Mesenchymal stem cell (in vitro differentiated cells and primary cell): ENCODE measurements at regions not wholly inside any gene's neighbourhood (a gene's known extent, or its start where the extent isn't known, plus 50 kb on each side); places are given as distances from the start of the nearest gene placed in this dataset.

Experiments
- DNase-seq: peaks from one replicate; pipeline ENCODE4 v3.0.0-alpha.2; 2013
- H2AFZ ChIP-seq: one replicate; pipeline ENCODE4 v1.6.1; 2013; ENCODE audit warnings: low read depth, mild to moderate bottlenecking, control low read depth, inconsistent platforms, low read length, moderate library complexity
- H2AK5ac ChIP-seq: 2 replicates; pipeline ENCODE4 v1.6.1; 2013; ENCODE audit warnings: low read length, moderate library complexity, mild to moderate bottlenecking, inconsistent platforms; ENCODE audit not compliant: severe bottlenecking
- H2BK120ac ChIP-seq: one replicate; pipeline ENCODE4 v1.6.1; 2013; ENCODE audit warnings: low read depth, mild to moderate bottlenecking, inconsistent platforms, low read length, moderate library complexity
- H2BK12ac ChIP-seq, 2 experiments: one replicate each; pipeline ENCODE4 v1.6.1; 2013; ENCODE audit warnings: inconsistent platforms in 2 of 2, low read length in 2 of 2, mild to moderate bottlenecking in 2 of 2, moderate library complexity in 2 of 2, control low read depth in 1 of 2
- H2BK15ac ChIP-seq: one replicate; pipeline ENCODE4 v1.6.1; 2013; ENCODE audit warnings: mild to moderate bottlenecking, low read depth, inconsistent platforms; ENCODE audit not compliant: poor library complexity, severe bottlenecking
- H2BK5ac ChIP-seq: 2 replicates; pipeline ENCODE4 v1.6.1; 2013; ENCODE audit warnings: low read depth, mild to moderate bottlenecking, low read length, control low read depth, inconsistent platforms; ENCODE audit not compliant: poor library complexity, severe bottlenecking
- H3K14ac ChIP-seq, 2 experiments: one replicate each; pipeline ENCODE4 v1.6.1; 2013; ENCODE audit warnings: inconsistent platforms in 2 of 2, low read length in 2 of 2, control low read depth in 1 of 2, mild to moderate bottlenecking in 1 of 2, moderate library complexity in 1 of 2
- H3K18ac ChIP-seq, 2 experiments: one replicate each; pipeline ENCODE4 v1.6.1; 2013; ENCODE audit warnings: inconsistent platforms in 2 of 2, low read length in 2 of 2, control low read depth in 1 of 2, low read depth in 1 of 2, mild to moderate bottlenecking in 1 of 2
- H3K23ac ChIP-seq, 2 experiments: one replicate each; pipeline ENCODE4 v1.6.1; 2013; ENCODE audit warnings: inconsistent platforms in 2 of 2, low read length in 2 of 2, mild to moderate bottlenecking in 2 of 2, moderate library complexity in 2 of 2, control low read depth in 1 of 2
- H3K27ac ChIP-seq: 2 replicates; pipeline ENCODE4 v1.5.1; 2013; ENCODE audit warnings: mild to moderate bottlenecking, moderate library complexity, low read length, control low read depth, inconsistent platforms; ENCODE audit not compliant: poor library complexity, severe bottlenecking
- H3K27me3 ChIP-seq, 2 experiments: 2 replicates each; pipeline versions ENCODE4 v1.6.1 to v1.7.0; 2013; ENCODE audit warnings: low read length in 2 of 2, mild to moderate bottlenecking in 2 of 2, moderate library complexity in 2 of 2, control low read depth in 1 of 2, inconsistent platforms in 1 of 2; ENCODE audit not compliant: control insufficient read depth in 1 of 2, insufficient read depth in 1 of 2
- H3K36me3 ChIP-seq, 2 experiments: 2 replicates each; pipeline versions ENCODE4 v1.6.1 to v1.7.0; 2013; ENCODE audit warnings: low read length in 2 of 2, control low read depth in 1 of 2, inconsistent platforms in 1 of 2, low read depth in 1 of 2, mild to moderate bottlenecking in 1 of 2; ENCODE audit not compliant: insufficient read depth in 2 of 2, control insufficient read depth in 1 of 2
- H3K4ac ChIP-seq, 2 experiments: one replicate each; pipeline ENCODE4 v1.6.1; 2013; ENCODE audit warnings: inconsistent platforms in 2 of 2, low read length in 2 of 2, mild to moderate bottlenecking in 2 of 2, moderate library complexity in 2 of 2, control low read depth in 1 of 2, low read depth in 1 of 2
- H3K4me1 ChIP-seq: 2 replicates; pipeline ENCODE4 v1.6.1; 2013; ENCODE audit warnings: low read depth, low read length, control low read depth; ENCODE audit not compliant: control insufficient read depth, insufficient read depth
- H3K4me2 ChIP-seq: 2 replicates; pipeline ENCODE4 v1.6.1; 2013; ENCODE audit warnings: low read length, mild to moderate bottlenecking, inconsistent platforms; ENCODE audit not compliant: poor library complexity, severe bottlenecking
- H3K4me3 ChIP-seq, 2 experiments: 2 replicates each; pipeline versions ENCODE4 v1.5.1 to v1.7.0; 2013; ENCODE audit warnings: low read length in 2 of 2, mild to moderate bottlenecking in 2 of 2, control low read depth in 1 of 2, low read depth in 1 of 2; ENCODE audit not compliant: insufficient read depth in 1 of 2
- H3K79me1 ChIP-seq: replicated peaks from 2 replicates; pipeline ENCODE4 v1.6.1; 2013; ENCODE audit warnings: mild to moderate bottlenecking, control low read depth, low read length, inconsistent platforms; ENCODE audit not compliant: poor library complexity, severe bottlenecking
- H3K9ac ChIP-seq: 2 replicates; pipeline ENCODE4 v1.7.0; 2013; ENCODE audit warnings: mild to moderate bottlenecking, low read length, moderate library complexity
- H3K9me3 ChIP-seq: 2 replicates; pipeline ENCODE4 v1.7.0; 2013; ENCODE audit warnings: mild to moderate bottlenecking, low read length; ENCODE audit not compliant: control insufficient read depth
- H4K8ac ChIP-seq: one replicate; pipeline ENCODE4 v1.6.1; 2013; ENCODE audit warnings: inconsistent platforms, mild to moderate bottlenecking, low read length, moderate library complexity
- H4K91ac ChIP-seq: one replicate; pipeline ENCODE4 v1.6.1; 2013; ENCODE audit warnings: mild to moderate bottlenecking, low read length, inconsistent platforms
- WGBS: methylation state at CpG from one replicate; pipeline ENCODE4 v1.1.7; 2013; ENCODE audit warnings: mixed read lengths; 5-methylcytosine and 5-hydroxymethylcytosine counted together

DNA sequence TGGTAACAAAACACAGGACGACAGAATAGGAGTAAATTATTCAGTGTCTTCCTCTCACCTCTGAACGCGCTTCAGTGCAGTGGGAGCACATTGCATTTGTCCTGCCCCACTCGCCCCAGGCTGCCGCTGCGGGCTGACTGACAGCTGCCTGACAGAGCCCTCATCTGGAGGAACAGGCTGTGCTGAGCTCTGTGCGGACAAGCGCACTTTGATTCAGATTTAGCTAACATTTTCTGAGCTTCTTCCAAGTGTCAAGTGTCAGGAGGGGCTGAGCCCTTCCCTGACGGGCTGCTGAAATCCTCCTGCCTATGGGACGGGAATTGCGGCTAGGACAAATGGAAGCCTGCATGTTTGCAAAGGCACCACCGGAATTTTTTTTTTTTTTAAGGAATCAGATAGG, 383.0 kb upstream of the CDH4 start:
- WGBS, result 77% methylated on average over 12 of the region's 12 CpGs
- Histone ChIP-seq H4K91ac (no peak overlapping the region), H2BK12ac (no peak overlapping the region), H3K14ac (no peak overlapping the region), H3K9ac (no peak overlapping the region), H3K9me3 (no peaks in the 10 kb centered on the region), H3K4me3 (no peak overlapping the region), H3K27ac (no peak overlapping the region), H3K18ac (no peak overlapping the region), H2BK5ac (no peak overlapping the region), H3K23ac (no peak overlapping the region), H4K8ac (no peak overlapping the region), H2BK120ac (no peak overlapping the region), H2AK5ac (no peak overlapping the region), H3K4ac (no peak overlapping the region), H3K4me2 (no peak overlapping the region), H2AFZ (no peak overlapping the region), H2BK15ac (no peak overlapping the region), H3K36me3 (no peaks in the 10 kb centered on the region), H3K79me1 (no peaks in the 10 kb centered on the region), H3K4me1 (no peaks in the 10 kb centered on the region), H3K27me3 (peaks cover 0 to 35% of the 10 kb centered on the region in 2 experiments)
- DNase-seq, result no peak

DNA sequence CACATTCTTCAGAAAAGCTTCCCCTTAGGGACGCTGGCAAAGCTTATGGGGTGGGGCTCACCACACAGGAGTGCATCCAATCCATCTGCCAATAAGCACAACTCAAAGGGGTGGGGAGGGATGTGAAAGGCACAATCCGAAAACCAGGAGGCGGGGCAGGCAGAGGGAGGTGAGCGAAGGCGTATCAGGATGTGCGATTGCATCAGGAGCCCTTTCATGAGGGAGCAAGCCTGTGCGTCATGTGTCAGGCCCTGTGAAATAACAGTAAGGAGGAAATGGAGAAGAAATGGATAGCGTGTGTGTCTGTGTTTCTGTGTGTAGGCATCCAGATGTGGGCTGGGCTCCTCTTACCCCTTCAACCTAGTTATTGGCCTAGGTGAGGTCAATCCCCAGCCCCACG, 382.4 kb upstream of the CDH4 start:
- DNase-seq, result no peak

DNA sequence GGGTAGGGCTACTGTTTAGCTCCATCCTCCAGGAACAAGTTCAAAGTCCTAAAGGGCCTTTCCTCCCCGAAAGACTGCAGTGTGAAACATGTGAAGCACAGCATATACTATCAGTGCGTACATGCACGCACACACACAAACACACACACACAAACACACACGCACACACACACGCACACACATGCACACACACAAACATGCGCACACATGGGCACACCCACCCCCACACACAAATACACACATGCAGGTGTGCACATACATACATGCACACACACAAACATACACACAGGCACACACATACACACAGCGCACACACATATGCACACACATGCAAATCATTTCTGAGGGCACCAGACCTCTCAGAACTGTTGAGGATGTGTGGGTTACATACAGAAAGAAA, 382.0 kb upstream of the CDH4 start:
- Histone ChIP-seq H2BK5ac (no peak overlapping the region), H3K4ac (no peak overlapping the region), H3K79me1 (no peaks in the 10 kb centered on the region), H3K27ac (no peak overlapping the region), H3K36me3 (no peaks in the 10 kb centered on the region), H2BK12ac (no peak overlapping the region), H2BK120ac (no peak overlapping the region), H3K4me2 (no peak overlapping the region), H3K9ac (no peak overlapping the region), H4K8ac (no peak overlapping the region), H3K14ac (no peak overlapping the region), H2AK5ac (no peak overlapping the region), H2BK15ac (no peak overlapping the region), H3K4me1 (no peaks in the 10 kb centered on the region), H4K91ac (no peak overlapping the region), H2AFZ (no peak overlapping the region), H3K27me3 (peaks cover 0 to 35% of the 10 kb centered on the region in 2 experiments), H3K9me3 (no peaks in the 10 kb centered on the region), H3K18ac (no peak overlapping the region), H3K4me3 (no peak overlapping the region), H3K23ac (no peak overlapping the region)
- WGBS, result 90% methylated on average over 6 of the region's 7 CpGs
- peak; percentile 1 for DNase-seq

More for the DNA sequence above, 382.4 kb upstream of the CDH4 start:
- no peak overlapping the region for H3K27ac ChIP-seq
- no peak overlapping the region for H2BK5ac ChIP-seq
- H3K79me1 ChIP-seq, result no peaks in the 10 kb centered on the region
- no peak overlapping the region for H2BK12ac ChIP-seq
- no peaks in the 10 kb centered on the region for H3K36me3 ChIP-seq
- H3K9ac ChIP-seq, result no peak overlapping the region
- H3K14ac ChIP-seq, result no peak overlapping the region
- no peaks in the 10 kb centered on the region for H3K9me3 ChIP-seq
- H2BK15ac ChIP-seq, result no peak overlapping the region
- H4K8ac ChIP-seq, result no peak overlapping the region
- H3K4me3 ChIP-seq, result no peak overlapping the region
- no peak overlapping the region for H3K4me2 ChIP-seq
- no peak overlapping the region for H4K91ac ChIP-seq
- no peaks in the 10 kb centered on the region for H3K4me1 ChIP-seq
- no peak overlapping the region for H2AK5ac ChIP-seq
- no peak overlapping the region for H3K23ac ChIP-seq
- H2AFZ ChIP-seq, result no peak overlapping the region
- H3K18ac ChIP-seq, result no peak overlapping the region
- H2BK120ac ChIP-seq, result no peak overlapping the region
- H3K27me3 ChIP-seq, result peaks cover 0 to 35% of the 10 kb centered on the region in 2 experiments
- H3K4ac ChIP-seq, result no peak overlapping the region
- WGBS, result 84% methylated on average over 9 of the region's 9 CpGs

DNA sequence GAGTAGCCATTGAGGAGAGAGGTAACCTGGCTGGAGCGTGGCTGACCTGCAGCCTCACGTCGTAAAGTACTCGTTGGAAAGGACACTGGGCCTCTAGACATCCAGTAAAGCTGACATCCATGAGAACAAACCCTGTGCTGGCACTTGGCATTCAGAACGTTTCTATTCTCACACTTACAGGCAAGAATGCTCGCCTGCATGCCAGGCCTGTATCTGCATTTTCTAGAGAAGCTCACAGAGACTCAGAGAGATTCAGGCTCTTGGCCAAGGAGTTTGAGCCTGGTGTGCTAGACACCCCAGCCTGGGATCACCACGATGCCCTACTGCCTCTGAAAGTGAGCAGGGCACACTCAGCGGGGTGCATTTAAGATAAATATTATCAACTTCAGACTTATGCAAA, 379.8 kb upstream of the CDH4 start:
- no peak overlapping the region for H2BK12ac ChIP-seq
- H3K27me3 ChIP-seq, result peaks cover 0 to 36% of the 10 kb centered on the region in 2 experiments
- H3K9me3 ChIP-seq, result no peaks in the 10 kb centered on the region
- H3K27ac ChIP-seq, result no peak overlapping the region
- H3K9ac ChIP-seq, result no peak overlapping the region
- no peak overlapping the region for H2AK5ac ChIP-seq
- no peak overlapping the region for H3K14ac ChIP-seq
- no peak overlapping the region for H2BK15ac ChIP-seq
- H3K4me2 ChIP-seq, result no peak overlapping the region
- H2AFZ ChIP-seq, result no peak overlapping the region
- H3K23ac ChIP-seq, result no peak overlapping the region
- no peaks in the 10 kb centered on the region for H3K79me1 ChIP-seq
- H4K91ac ChIP-seq, result no peak overlapping the region
- no peak for DNase-seq
- H3K4ac ChIP-seq, result no peak overlapping the region
- H4K8ac ChIP-seq, result no peak overlapping the region
- H2BK5ac ChIP-seq, result no peak overlapping the region
- no peak overlapping the region for H3K18ac ChIP-seq
- no peak overlapping the region for H3K4me3 ChIP-seq
- H3K4me1 ChIP-seq, result no peaks in the 10 kb centered on the region
- 66% methylated on average over 7 of the region's 8 CpGs for WGBS
- no peak overlapping the region for H2BK120ac ChIP-seq
- no peaks in the 10 kb centered on the region for H3K36me3 ChIP-seq
